ENCODE measurements at regions not wholly inside any gene's neighbourhood (a gene's known extent, or its start where the extent isn't known, plus 50 kb on each side); places are given as distances from the start of the nearest gene placed in this dataset.

GRCh38 chr5:89864941-89865340 is 544.6 kb downstream of the CETN3 start:
- TF ChIP-seq, protein P1, sequence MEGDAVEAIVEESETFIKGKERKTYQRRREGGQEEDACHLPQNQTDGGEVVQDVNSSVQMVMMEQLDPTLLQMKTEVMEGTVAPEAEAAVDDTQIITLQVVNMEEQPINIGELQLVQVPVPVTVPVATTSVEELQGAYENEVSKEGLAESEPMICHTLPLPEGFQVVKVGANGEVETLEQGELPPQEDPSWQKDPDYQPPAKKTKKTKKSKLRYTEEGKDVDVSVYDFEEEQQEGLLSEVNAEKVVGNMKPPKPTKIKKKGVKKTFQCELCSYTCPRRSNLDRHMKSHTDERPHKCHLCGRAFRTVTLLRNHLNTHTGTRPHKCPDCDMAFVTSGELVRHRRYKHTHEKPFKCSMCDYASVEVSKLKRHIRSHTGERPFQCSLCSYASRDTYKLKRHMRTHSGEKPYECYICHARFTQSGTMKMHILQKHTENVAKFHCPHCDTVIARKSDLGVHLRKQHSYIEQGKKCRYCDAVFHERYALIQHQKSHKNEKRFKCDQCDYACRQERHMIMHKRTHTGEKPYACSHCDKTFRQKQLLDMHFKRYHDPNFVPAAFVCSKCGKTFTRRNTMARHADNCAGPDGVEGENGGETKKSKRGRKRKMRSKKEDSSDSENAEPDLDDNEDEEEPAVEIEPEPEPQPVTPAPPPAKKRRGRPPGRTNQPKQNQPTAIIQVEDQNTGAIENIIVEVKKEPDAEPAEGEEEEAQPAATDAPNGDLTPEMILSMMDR (conservative IDR thresholded peaks at IDR 0.05; ENCODE audit: low read length): no peak
- TF ChIP-seq EZH2phosphoT487 (IDR thresholded peaks at IDR 0.05; ENCODE audit: borderline replicate concordance, low read depth, low read length): no peak
- Histone ChIP-seq H3K27ac (ENCODE audit: low read depth, low read length, poor library complexity, severe bottlenecking) (no peak overlapping the region), H4K20me1 (ENCODE audit: insufficient read depth, low read length) (no peaks in the 10 kb centered on the region), H3K79me2 (ENCODE audit: insufficient read depth, low read depth, low read length) (no peaks in the 10 kb centered on the region), H3K9me3 (ENCODE audit: low read length) (no peaks in the 10 kb centered on the region), H3K4me1 (ENCODE audit: insufficient read depth, low read length, poor library complexity, severe bottlenecking) (no peaks in the 10 kb centered on the region), H3K36me3 (ENCODE audit: insufficient read depth, low read length) (no peaks in the 10 kb centered on the region), H2AFZ (ENCODE audit: low read length) (no peak overlapping the region), H3K9me2 (ENCODE audit: insufficient read depth, low read length) (no peaks in the 10 kb centered on the region), H3K4me2 (ENCODE audit: low read length) (no peak overlapping the region), H3K4me3 (ENCODE audit: low read depth, low read length, poor library complexity, severe bottlenecking) (no peak overlapping the region)
- ChIA-PET CTCF (ENCODE audit: unreplicated experiment) (no interaction called here), POLR2A (no interaction called here)
- intact Hi-C loops (cut with micrococcal nuclease; ENCODE audit: unreplicated experiment): no loop called here
- no peak for DNase-seq (ENCODE audit: low spot score)
- no TSS peak for BruUV-seq (replicated peaks)

DNA sequence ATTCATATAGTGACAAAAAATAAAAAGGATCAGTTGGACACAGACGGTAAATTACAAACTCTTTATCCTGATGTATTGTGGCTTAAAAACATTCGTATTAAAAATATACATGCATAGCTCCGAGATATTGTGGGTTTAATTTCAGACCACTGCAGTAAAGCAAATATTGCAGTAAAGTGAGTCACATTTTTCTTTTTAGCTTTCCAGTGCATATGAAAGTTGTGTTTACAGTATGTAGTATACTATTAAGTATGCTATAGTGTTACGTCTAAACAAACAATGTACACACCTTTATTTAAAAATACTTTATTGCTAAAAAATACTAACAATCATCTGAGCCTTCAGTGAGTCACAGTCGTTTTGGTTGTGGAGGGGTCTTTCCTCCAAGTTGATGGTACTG is 551.8 kb downstream of the CETN3 start:
- DNase-seq (ENCODE audit: low spot score): no peak
- H4K20me1 ChIP-seq (ENCODE audit: insufficient read depth, low read length): no peaks in the 10 kb centered on the region
- no peaks in the 10 kb centered on the region for H3K79me2 ChIP-seq (ENCODE audit: insufficient read depth, low read depth, low read length)
- no peak overlapping the region for H3K4me2 ChIP-seq (ENCODE audit: low read length)
- no peak overlapping the region for H3K27ac ChIP-seq (ENCODE audit: low read depth, low read length, poor library complexity, severe bottlenecking)
- no peaks in the 10 kb centered on the region for H3K9me2 ChIP-seq (ENCODE audit: insufficient read depth, low read length)
- ChIA-PET POLR2A (no interaction called here), CTCF (ENCODE audit: unreplicated experiment) (no interaction called here)
- TF ChIP-seq, protein P1 (conservative IDR thresholded peaks at IDR 0.05; ENCODE audit: low read length): no peak
- TF ChIP-seq EZH2phosphoT487 (IDR thresholded peaks at IDR 0.05; ENCODE audit: borderline replicate concordance, low read depth, low read length): no peak
- no TSS peak for BruUV-seq (replicated peaks)
- H3K4me3 ChIP-seq (ENCODE audit: low read depth, low read length, poor library complexity, severe bottlenecking): no peak overlapping the region
- intact Hi-C loops (cut with micrococcal nuclease; ENCODE audit: unreplicated experiment): no loop called here
- no peak overlapping the region for H2AFZ ChIP-seq (ENCODE audit: low read length)
- no peaks in the 10 kb centered on the region for H3K36me3 ChIP-seq (ENCODE audit: insufficient read depth, low read length)
- H3K9me3 ChIP-seq (ENCODE audit: low read length): no peaks in the 10 kb centered on the region
- no peaks in the 10 kb centered on the region for H3K4me1 ChIP-seq (ENCODE audit: insufficient read depth, low read length, poor library complexity, severe bottlenecking)

GRCh38 chr5:89855417-89855816 is 554.1 kb downstream of the CETN3 start:
- H4K20me1 ChIP-seq (ENCODE audit: insufficient read depth, low read length): no peaks in the 10 kb centered on the region
- no peaks in the 10 kb centered on the region for H3K4me1 ChIP-seq (ENCODE audit: insufficient read depth, low read length, poor library complexity, severe bottlenecking)
- no peak overlapping the region for H3K27ac ChIP-seq (ENCODE audit: low read depth, low read length, poor library complexity, severe bottlenecking)
- no peak overlapping the region for H2AFZ ChIP-seq (ENCODE audit: low read length)
- no peak overlapping the region for H3K4me2 ChIP-seq (ENCODE audit: low read length)
- ChIA-PET CTCF (ENCODE audit: unreplicated experiment) (no interaction called here), POLR2A (no interaction called here)
- H3K36me3 ChIP-seq (ENCODE audit: insufficient read depth, low read length): no peaks in the 10 kb centered on the region
- intact Hi-C loops (cut with micrococcal nuclease; ENCODE audit: unreplicated experiment): no loop called here
- no peaks in the 10 kb centered on the region for H3K79me2 ChIP-seq (ENCODE audit: insufficient read depth, low read depth, low read length)
- H3K9me3 ChIP-seq (ENCODE audit: low read length): no peaks in the 10 kb centered on the region
- no peak for TF ChIP-seq EZH2phosphoT487 (IDR thresholded peaks at IDR 0.05; ENCODE audit: borderline replicate concordance, low read depth, low read length)
- TF ChIP-seq, protein P1 (conservative IDR thresholded peaks at IDR 0.05; ENCODE audit: low read length): no peak
- no TSS peak for BruUV-seq (replicated peaks)
- H3K4me3 ChIP-seq (ENCODE audit: low read depth, low read length, poor library complexity, severe bottlenecking): no peak overlapping the region
- H3K9me2 ChIP-seq (ENCODE audit: insufficient read depth, low read length): no peaks in the 10 kb centered on the region
- no peak for DNase-seq (ENCODE audit: low spot score)

Data from OCI-LY7 (cell line).